HG03575 (cell line): ENCODE measurements at regions not wholly inside any gene's neighbourhood (a gene's known extent, or its start where the extent isn't known, plus 50 kb on each side); places are given as distances from the start of the nearest gene placed in this dataset.
"Not testable (repeated sequence)": the region's sequence is repeated elsewhere in the genome, so short reads cannot be mapped to it uniquely, and the experiment has no call there.

Experiments
- ATAC-seq: cut with Tn5 transposase; IDR thresholded peaks from one replicate; pipeline ENCODE4 v1.9.1; 2021; ENCODE audit not compliant: unreplicated experiment, insufficient number of reproducible peaks, low FRiP score; ENCODE audit errors: extremely low read depth

GRCh38 chr1:102182603-102183260 is 186.0 kb upstream of the OLFM3 start:
- no peak for ATAC-seq

- ATAC-seq: no peak
Measured at GRCh38 chr1:102181341-102181740, 184.6 kb upstream of the OLFM3 start.

GRCh38 chr1:102178480-102178879 is 181.8 kb upstream of the OLFM3 start:
- no peak for ATAC-seq

- no peak for ATAC-seq
Measured at GRCh38 chr1:102174259-102174863, 177.6 kb upstream of the OLFM3 start.

GRCh38 chr1:102172200-102172599 is 175.5 kb upstream of the OLFM3 start:
- ATAC-seq: no peak

- ATAC-seq: no peak
Measured at GRCh38 chr1:102163799-102164198, 167.1 kb upstream of the OLFM3 start.

- ATAC-seq: no peak
Measured at GRCh38 chr1:102151242-102151641, 154.5 kb upstream of the OLFM3 start.

GRCh38 chr1:102120910-102121309 is 124.2 kb upstream of the OLFM3 start:
- ATAC-seq: no peak

- ATAC-seq: no peak
Measured at GRCh38 chr1:102118150-102118549, 121.4 kb upstream of the OLFM3 start.

- no peak for ATAC-seq
Measured at GRCh38 chr1:102110586-102110985, 113.9 kb upstream of the OLFM3 start.

GRCh38 chr1:102109493-102109892 is 112.8 kb upstream of the OLFM3 start:
- ATAC-seq: not testable (repeated sequence)

GRCh38 chr1:102107441-102107840 is 110.7 kb upstream of the OLFM3 start:
- ATAC-seq: no peak

GRCh38 chr1:102105931-102106550 is 109.3 kb upstream of the OLFM3 start:
- ATAC-seq: no peak

GRCh38 chr1:102103646-102104045 is 106.9 kb upstream of the OLFM3 start:
- ATAC-seq: no peak

- no peak for ATAC-seq
Measured at GRCh38 chr1:102102276-102102780, 105.6 kb upstream of the OLFM3 start.

- no peak for ATAC-seq
Measured at GRCh38 chr1:102100666-102101065, 103.9 kb upstream of the OLFM3 start.

- no peak for ATAC-seq
Measured at GRCh38 chr1:102099916-102100315, 103.2 kb upstream of the OLFM3 start.

GRCh38 chr1:102098536-102098935 is 101.8 kb upstream of the OLFM3 start:
- ATAC-seq: no peak

GRCh38 chr1:102098081-102098480 is 101.4 kb upstream of the OLFM3 start:
- no peak for ATAC-seq

- no peak for ATAC-seq
Measured at GRCh38 chr1:102097451-102097850, 100.7 kb upstream of the OLFM3 start.
